PC-9 (cell line): ENCODE measurements at regions not wholly inside any gene's neighbourhood (a gene's known extent, or its start where the extent isn't known, plus 50 kb on each side); places are given as distances from the start of the nearest gene placed in this dataset.

Experiments
- BruUV-seq: library from RNA; stranded (reverse); fragments of 400-500 nt; replicated peaks from 2 replicates; lab custom pipeline; 2021; lab: Mats Ljungman, UMichigan
- CTCF ChIA-PET: fragments of 300-600 bp; sonication (Branson Sonifier 250); formaldehyde crosslinking; loops from one replicate; lab custom pipeline; 2022; ENCODE audit warnings: antibody characterized with exemption; lab: Charles Lee
- POLR2A ChIA-PET: fragments of 300-600 bp; sonication (Branson Sonifier 250); formaldehyde crosslinking; loops from one replicate; lab custom pipeline; 2022; ENCODE audit warnings: antibody characterized with exemption; ENCODE audit not compliant: unreplicated experiment; lab: Charles Lee
- DNase-seq, 2 experiments: peaks; one replicate each; pipeline versions ENCODE4 v3.0.0 to v3.0.0-alpha.2; 2015 to 2022; ENCODE audit warnings: mixed read lengths in 1 of 2
- H2AFZ ChIP-seq: fragments of 200-600 bp; sonication (generic); 2 replicates; pipeline ENCODE4 v1.8.1; 2017; ENCODE audit warnings: antibody characterized with exemption
- H3F3A ChIP-seq: fragments of 200-600 bp; sonication (generic); 2 replicates; pipeline ENCODE4 v1.8.1; 2017; ENCODE audit warnings: antibody characterized with exemption, mild to moderate bottlenecking, low read depth; ENCODE audit not compliant: insufficient read depth
- H3K27ac ChIP-seq: fragments of 200-600 bp; sonication (generic); 2 replicates; pipeline ENCODE4 v1.6.1; 2016; ENCODE audit warnings: mixed run types
- H3K27me3 ChIP-seq: fragments of 200-600 bp; sonication (generic); 2 replicates; pipeline ENCODE4 v1.6.1; 2016; ENCODE audit warnings: low read depth, mixed run types; ENCODE audit not compliant: insufficient read depth
- H3K36me3 ChIP-seq: fragments of 200-600 bp; sonication (generic); 2 replicates; pipeline ENCODE4 v1.6.1; 2016; ENCODE audit warnings: low read depth, mixed run types
- H3K4me1 ChIP-seq: fragments of 200-600 bp; sonication (generic); replicated peaks from 2 replicates; pipeline ENCODE4 v1.6.1; 2016; ENCODE audit warnings: mixed run types; ENCODE audit not compliant: insufficient read depth
- H3K4me2 ChIP-seq: fragments of 200-600 bp; sonication (generic); 2 replicates; pipeline ENCODE4 v1.6.1; 2017; ENCODE audit warnings: mixed run types
- H3K4me3 ChIP-seq: fragments of 200-600 bp; sonication (generic); 2 replicates; pipeline ENCODE4 v1.6.1; 2016; ENCODE audit warnings: mixed run types
- H3K79me2 ChIP-seq: fragments of 200-600 bp; sonication (generic); 2 replicates; pipeline ENCODE4 v1.6.1; 2017; ENCODE audit warnings: low read depth, mixed run types
- H3K9me2 ChIP-seq: fragments of 200-600 bp; sonication (generic); 2 replicates; pipeline ENCODE4 v1.8.1; 2017; ENCODE audit warnings: mild to moderate bottlenecking; ENCODE audit not compliant: insufficient read depth
- H3K9me3 ChIP-seq: fragments of 200-600 bp; sonication (generic); 2 replicates; pipeline ENCODE4 v1.8.1; 2016; ENCODE audit warnings: low read depth; ENCODE audit not compliant: insufficient read depth
- H4K20me1 ChIP-seq: fragments of 200-600 bp; sonication (generic); 2 replicates; pipeline ENCODE4 v1.8.1; 2017; ENCODE audit not compliant: insufficient read depth
- CTCF ChIP-seq: fragments of 200-600 bp; sonication (generic); conservative IDR thresholded peaks from 2 replicates; pipeline ENCODE4 v1.6.1; 2017; ENCODE audit warnings: mixed run types, antibody characterized with exemption, mild to moderate bottlenecking, moderate library complexity
- EZH2 ChIP-seq: fragments of 200-600 bp; sonication (generic); IDR thresholded peaks from 2 replicates; pipeline ENCODE4 v1.8.0; 2017; ENCODE audit warnings: antibody characterized with exemption, low read depth
- intact Hi-C: fragments of 100-400 bp; cut with micrococcal nuclease; formaldehyde crosslinking; loops from one replicate; pipeline ENCODE4 v1.10.0; 2022; ENCODE audit not compliant: unreplicated experiment

GRCh38 chr3:164852866-164853265 is 225.4 kb downstream of the SI start:
- Histone ChIP-seq H3K79me2 (no peaks in the 10 kb centered on the region), H4K20me1 (no peaks in the 10 kb centered on the region), H3K9me3 (no peaks in the 10 kb centered on the region), H3K36me3 (no peaks in the 10 kb centered on the region), H2AFZ (no peak overlapping the region; the same call in 1 of the 2 replicates), H3F3A (no peaks in the 10 kb centered on the region), H3K4me1 (no peaks in the 10 kb centered on the region), H3K9me2 (no peaks in the 10 kb centered on the region), H3K27ac (no peak overlapping the region), H3K27me3 (no peaks in the 10 kb centered on the region), H3K4me2 (no peak overlapping the region), H3K4me3 (no peak overlapping the region)
- ChIA-PET CTCF (no interaction called here), POLR2A (no interaction called here)
- no peak for DNase-seq
- intact Hi-C loops, result no loop called here
- no TSS peak for BruUV-seq
- TF ChIP-seq CTCF, result no peak
- TF ChIP-seq EZH2, result no peak

DNA sequence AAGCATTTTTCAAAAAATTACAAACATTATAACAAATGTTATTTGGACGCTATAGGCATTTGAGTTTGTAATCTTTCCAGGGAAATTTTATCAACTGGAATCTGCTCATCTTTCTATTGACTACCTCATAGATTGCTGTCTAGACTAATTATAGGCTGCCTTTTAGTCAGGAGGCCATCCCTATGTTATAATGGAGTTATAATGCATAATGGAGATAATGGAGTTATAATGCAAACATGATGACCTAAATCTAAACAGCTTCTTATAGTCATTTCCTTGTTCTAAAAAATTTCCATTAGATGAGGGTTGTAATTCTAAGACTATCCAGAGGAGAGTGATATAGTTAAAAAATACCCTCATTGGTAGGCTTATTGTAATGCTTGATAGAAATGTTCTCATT is 226.4 kb downstream of the SI start:
- intact Hi-C loops, result no loop called here
- no peak overlapping the region for H3K4me3 ChIP-seq
- H3K9me3 ChIP-seq, result no peaks in the 10 kb centered on the region
- DNase-seq, result no peak
- peak overlapping the region; percentile 7; the same call in 1 of the 2 replicates for H2AFZ ChIP-seq
- no peaks in the 10 kb centered on the region for H3K36me3 ChIP-seq
- H4K20me1 ChIP-seq, result no peaks in the 10 kb centered on the region
- no peak overlapping the region for H3K4me2 ChIP-seq
- no peaks in the 10 kb centered on the region for H3K9me2 ChIP-seq
- no peak for TF ChIP-seq EZH2
- H3K27me3 ChIP-seq, result no peaks in the 10 kb centered on the region
- no peak overlapping the region for H3K27ac ChIP-seq
- ChIA-PET POLR2A (no interaction called here), CTCF (interaction anchor here (0.6 kb wide), 1 partner anchor 499 kb away, joined by 4 read pairs; no protein-coding TSS in a partner anchor)
- H3K79me2 ChIP-seq, result no peaks in the 10 kb centered on the region
- BruUV-seq, result no TSS peak
- no peaks in the 10 kb centered on the region for H3F3A ChIP-seq
- no peaks in the 10 kb centered on the region for H3K4me1 ChIP-seq

DNA sequence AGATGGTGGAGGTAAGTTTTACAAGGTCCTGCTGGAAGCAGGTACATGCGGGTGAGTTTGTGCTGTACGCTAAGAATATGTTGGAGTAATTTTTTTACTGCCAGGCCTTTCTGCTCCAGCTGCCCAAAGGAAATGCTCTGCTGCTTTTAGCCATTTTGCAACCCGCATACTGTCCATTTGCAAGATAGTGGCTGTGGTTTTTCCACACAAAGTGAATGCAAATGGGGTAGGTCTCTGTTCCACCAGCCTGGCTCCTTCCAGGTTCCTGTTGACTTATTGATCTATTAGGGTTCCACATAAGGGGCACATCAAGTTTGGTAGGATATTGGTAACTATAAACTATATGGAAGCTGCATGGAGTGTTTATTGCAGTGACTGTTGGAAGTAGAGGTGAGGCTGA is 227.1 kb downstream of the SI start:
- intact Hi-C loops, result no loop called here
- no peaks in the 10 kb centered on the region for H3K27me3 ChIP-seq
- H3K4me2 ChIP-seq, result no peak overlapping the region
- no peaks in the 10 kb centered on the region for H3K4me1 ChIP-seq
- H3K36me3 ChIP-seq, result no peaks in the 10 kb centered on the region
- no peak overlapping the region for H3K4me3 ChIP-seq
- no peaks in the 10 kb centered on the region for H3F3A ChIP-seq
- H3K79me2 ChIP-seq, result no peaks in the 10 kb centered on the region
- no peaks in the 10 kb centered on the region for H3K9me3 ChIP-seq
- CTCF ChIA-PET, result no interaction called here
- H3K27ac ChIP-seq, result no peak overlapping the region
- no peak for TF ChIP-seq EZH2
- no peak for TF ChIP-seq CTCF
- POLR2A ChIA-PET, result no interaction called here
- DNase-seq, result no peak
- BruUV-seq, result no TSS peak
- H2AFZ ChIP-seq, result no peak overlapping the region
- no peaks in the 10 kb centered on the region for H3K9me2 ChIP-seq
- H4K20me1 ChIP-seq, result no peaks in the 10 kb centered on the region

DNA sequence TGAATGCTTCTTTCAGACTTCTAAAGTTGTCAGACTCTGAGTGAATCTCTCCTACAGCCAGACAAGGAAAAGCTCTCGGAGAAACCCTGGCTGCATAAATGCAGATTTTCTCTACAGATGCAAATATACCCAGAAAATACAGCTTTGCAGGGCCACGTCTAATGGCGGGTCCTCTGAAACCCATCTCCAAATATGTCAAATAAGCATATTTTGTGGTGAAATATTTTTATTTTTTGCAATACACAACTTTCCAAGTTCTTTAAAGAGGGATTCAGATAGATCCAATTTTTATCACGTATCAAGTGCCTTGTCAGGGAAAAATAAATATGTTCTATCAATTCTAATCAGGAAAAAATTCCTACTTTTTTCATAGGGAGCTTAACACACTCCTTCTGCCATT is 229.4 kb downstream of the SI start:
- H3K9me3 ChIP-seq, result no peaks in the 10 kb centered on the region
- no peak overlapping the region for H2AFZ ChIP-seq
- no peak for TF ChIP-seq EZH2
- TF ChIP-seq CTCF, result no peak
- H4K20me1 ChIP-seq, result no peaks in the 10 kb centered on the region
- intact Hi-C loops, result loop anchor here (10.0 kb wide), 1 partner anchor 306 kb away; no protein-coding TSS in a partner anchor
- H3K4me2 ChIP-seq, result no peak overlapping the region
- BruUV-seq, result no TSS peak
- POLR2A ChIA-PET, result no interaction called here
- H3K36me3 ChIP-seq, result no peaks in the 10 kb centered on the region
- no peaks in the 10 kb centered on the region for H3K9me2 ChIP-seq
- CTCF ChIA-PET, result no interaction called here
- H3F3A ChIP-seq, result no peaks in the 10 kb centered on the region
- H3K4me3 ChIP-seq, result no peak overlapping the region
- H3K79me2 ChIP-seq, result no peaks in the 10 kb centered on the region
- no peaks in the 10 kb centered on the region for H3K4me1 ChIP-seq
- H3K27ac ChIP-seq, result no peak overlapping the region
- DNase-seq, result no peak
- H3K27me3 ChIP-seq, result no peaks in the 10 kb centered on the region
